Thoracic aorta (tissue), 2 donors: ENCODE measurements at regions not wholly inside any gene's neighbourhood (a gene's known extent, or its start where the extent isn't known, plus 50 kb on each side); places are given as distances from the start of the nearest gene placed in this dataset.

Source experiments
- ATAC-seq: fragments of 150-250 bp; one replicate; pipeline ENCODE4 v1.8.0; 2017; ENCODE audit warnings: low read depth; ENCODE audit not compliant: insufficient number of reproducible peaks, low FRiP score
- DNase-seq: peaks from one replicate; pipeline ENCODE4 v3.0.0-alpha.2; 2020; ENCODE audit warnings: low spot score
- H3K27ac ChIP-seq, 2 donors: fragments of 200-600 bp; sonication (generic); 1 replicate in 1 of 2; 2 replicates in 1 of 2; pipeline ENCODE4 v1.5.1; 2016; ENCODE audit warnings: mild to moderate bottlenecking in 2 of 2, moderate library complexity in 2 of 2
- H3K27me3 ChIP-seq: fragments of 200-600 bp; sonication (generic); replicated peaks from 2 replicates; pipeline ENCODE4 v1.6.0; 2016; ENCODE audit warnings: mild to moderate bottlenecking; ENCODE audit not compliant: insufficient read depth
- H3K36me3 ChIP-seq: fragments of 200-600 bp; sonication (generic); one replicate; pipeline ENCODE4 v1.5.1; 2016
- H3K4me1 ChIP-seq, 2 donors: fragments of 200-600 bp; sonication (generic); 1 replicate in 1 of 2; 2 replicates in 1 of 2; pipeline versions ENCODE4 v1.5.1 to v1.6.0; 2016; ENCODE audit warnings: low read depth in 2 of 2, mild to moderate bottlenecking in 1 of 2; ENCODE audit not compliant: control insufficient read depth in 1 of 2
- H3K4me3 ChIP-seq: fragments of 200-600 bp; sonication (generic); 2 replicates; pipeline ENCODE4 v1.5.1; 2016; ENCODE audit warnings: mild to moderate bottlenecking
- H3K9me3 ChIP-seq: fragments of 200-600 bp; sonication (generic); 2 replicates; pipeline ENCODE4 v1.5.1; 2016
- CTCF ChIP-seq: fragments of 200-600 bp; sonication (generic); IDR thresholded peaks from one replicate; pipeline ENCODE4 v1.5.1; 2019; ENCODE audit warnings: antibody characterized with exemption

GRCh38 chr4:152099981-152100378 is 339.2 kb upstream of the GATB start:
- no peaks in the 10 kb centered on the region for H3K27me3 ChIP-seq
- no peaks in the 10 kb centered on the region for H3K9me3 ChIP-seq
- ATAC-seq (no peak), DNase-seq (no peak)
- H3K27ac ChIP-seq: no peak overlapping the region
- H3K36me3 ChIP-seq: no peaks in the 10 kb centered on the region
- peaks cover 0 to 9% of the 10 kb centered on the region in 2 donors for H3K4me1 ChIP-seq
- TF ChIP-seq CTCF: no peak
- H3K4me3 ChIP-seq: no peak overlapping the region

GRCh38 chr4:152099555-152099954 is 338.7 kb upstream of the GATB start:
- ATAC-seq (no peak), DNase-seq (no peak)
- TF ChIP-seq CTCF: no peak
- Histone ChIP-seq H3K9me3 (no peaks in the 10 kb centered on the region), H3K4me3 (no peak overlapping the region), H3K36me3 (no peaks in the 10 kb centered on the region), H3K27me3 (no peaks in the 10 kb centered on the region), H3K4me1 (peaks cover 0 to 10% of the 10 kb centered on the region in 2 donors), H3K27ac (no peak overlapping the region)

GRCh38 chr4:152099061-152099425 is 338.2 kb upstream of the GATB start:
- Histone ChIP-seq H3K27me3 (no peaks in the 10 kb centered on the region), H3K9me3 (no peaks in the 10 kb centered on the region), H3K36me3 (no peaks in the 10 kb centered on the region), H3K4me3 (no peak overlapping the region), H3K4me1 (peaks cover 0 to 10% of the 10 kb centered on the region in 2 donors), H3K27ac (no peak overlapping the region)
- ATAC-seq: no peak
- TF ChIP-seq CTCF: no peak
- DNase-seq: no peak

- Histone ChIP-seq H3K9me3 (no peaks in the 10 kb centered on the region), H3K4me3 (no peak overlapping the region), H3K4me1 (peaks cover 0 to 10% of the 10 kb centered on the region in 2 donors), H3K36me3 (no peaks in the 10 kb centered on the region), H3K27ac (no peak overlapping the region), H3K27me3 (no peaks in the 10 kb centered on the region)
- no peak for TF ChIP-seq CTCF
- no peak for DNase-seq
- no peak for ATAC-seq
Observed at GRCh38 chr4:152098365-152099060, 337.7 kb upstream of the GATB start.

GRCh38 chr4:152097371-152097770 is 336.6 kb upstream of the GATB start:
- Histone ChIP-seq H3K4me1 (peaks cover 0 to 10% of the 10 kb centered on the region in 2 donors), H3K9me3 (no peaks in the 10 kb centered on the region), H3K36me3 (no peaks in the 10 kb centered on the region), H3K27me3 (no peaks in the 10 kb centered on the region), H3K4me3 (no peak overlapping the region), H3K27ac (no peak overlapping the region)
- no peak for DNase-seq
- no peak for ATAC-seq
- no peak for TF ChIP-seq CTCF
